Stimulated activated naive CD8-positive, alpha-beta T cell treated with anti-CD3 and anti-CD28 coated beads, Interleukin-15, amount 100 ng/mL, for 72 hours (primary cell): ENCODE measurements at regions not wholly inside any gene's neighbourhood (a gene's known extent, or its start where the extent isn't known, plus 50 kb on each side); places are given as distances from the start of the nearest gene placed in this dataset.
A peak's percentile ranks its signal among the peaks of the same experiment; 100 is the strongest.

Experiments
- ATAC-seq: fragments of 150-1000 bp; cut with Tn5 transposase; 2 replicates; pipeline ENCODE4 v1.10.0; 2021; ENCODE audit warnings: mild to moderate bottlenecking, moderate library complexity
- DNase-seq, 2 donors: peaks; one replicate each; pipeline ENCODE4 v3.0.0; 2021 to 2022
- H3K27ac Mint-ChIP-seq, 2 donors: one replicate each; pipeline ENCODE4 v1.8.0; 2022; ENCODE audit warnings: mild to moderate bottlenecking in 2 of 2, mixed read lengths in 2 of 2, moderate library complexity in 2 of 2
- H3K27me3 Mint-ChIP-seq: one replicate; pipeline ENCODE4 v1.8.0; 2022; ENCODE audit warnings: mixed read lengths
- H3K4me1 Mint-ChIP-seq: one replicate; pipeline ENCODE4 v1.8.0; 2022; ENCODE audit warnings: mild to moderate bottlenecking, mixed read lengths
- H3K4me3 Mint-ChIP-seq, 2 donors: one replicate each; pipeline ENCODE4 v1.8.0; 2022; ENCODE audit warnings: mild to moderate bottlenecking in 2 of 2, mixed read lengths in 2 of 2, moderate library complexity in 1 of 2
- H3K9me3 Mint-ChIP-seq, 2 donors: one replicate each; pipeline ENCODE4 v1.8.0; 2022; ENCODE audit warnings: mixed read lengths in 2 of 2

GRCh38 chr18:24935008-24935407, 417.0 kb downstream of the ZNF521 start:
- no peaks in the 10 kb centered on the region for H3K4me1 Mint-ChIP-seq
- no peak overlapping the region for H3K4me3 Mint-ChIP-seq
- H3K9me3 Mint-ChIP-seq, result no peaks in the 10 kb centered on the region
- no peak overlapping the region for H3K27ac Mint-ChIP-seq
- ATAC-seq (no peak), DNase-seq (no peak)
- no peaks in the 10 kb centered on the region for H3K27me3 Mint-ChIP-seq

GRCh38 chr18:24935896-24936295, 416.1 kb downstream of the ZNF521 start:
- Mint-ChIP-seq H3K27me3 (no peaks in the 10 kb centered on the region), H3K27ac (no peak overlapping the region), H3K4me3 (no peak overlapping the region), H3K9me3 (no peaks in the 10 kb centered on the region), H3K4me1 (no peaks in the 10 kb centered on the region)
- DNase-seq (no peak), ATAC-seq (no peak)

GRCh38 chr18:24936691-24937090, 415.3 kb downstream of the ZNF521 start:
- Mint-ChIP-seq H3K27ac (no peak overlapping the region), H3K4me3 (no peak overlapping the region), H3K9me3 (no peaks in the 10 kb centered on the region), H3K4me1 (no peaks in the 10 kb centered on the region), H3K27me3 (no peaks in the 10 kb centered on the region)
- DNase-seq (no peak), ATAC-seq (no peak)

- DNase-seq (no peak), ATAC-seq (no peak)
- H3K27ac Mint-ChIP-seq, result no peak overlapping the region
- no peaks in the 10 kb centered on the region for H3K9me3 Mint-ChIP-seq
- no peaks in the 10 kb centered on the region for H3K4me1 Mint-ChIP-seq
- H3K27me3 Mint-ChIP-seq, result no peaks in the 10 kb centered on the region
- H3K4me3 Mint-ChIP-seq, result no peak overlapping the region
Observed at GRCh38 chr18:24937639-24938275, 414.2 kb downstream of the ZNF521 start.

- no peak for DNase-seq
- Mint-ChIP-seq H3K4me1 (no peaks in the 10 kb centered on the region), H3K27me3 (no peaks in the 10 kb centered on the region)
Observed at GRCh38 chr18:24940416-24940815, 411.6 kb downstream of the ZNF521 start.

GRCh38 chr18:24941174-24941951, 410.6 kb downstream of the ZNF521 start:
- no peaks in the 10 kb centered on the region for H3K4me1 Mint-ChIP-seq
- H3K9me3 Mint-ChIP-seq, result no peaks in the 10 kb centered on the region
- no peak overlapping the region for H3K4me3 Mint-ChIP-seq
- ATAC-seq, result no peak
- H3K27me3 Mint-ChIP-seq, result no peaks in the 10 kb centered on the region
- H3K27ac Mint-ChIP-seq, result no peak overlapping the region
- no peak for DNase-seq

More at GRCh38 chr18:24940416-24940815, 411.6 kb downstream of the ZNF521 start:
- no peak for ATAC-seq
- H3K4me3 Mint-ChIP-seq, result no peak overlapping the region
- no peaks in the 10 kb centered on the region for H3K9me3 Mint-ChIP-seq
- H3K27ac Mint-ChIP-seq, result no peak overlapping the region

- Mint-ChIP-seq H3K27me3 (no peaks in the 10 kb centered on the region), H3K9me3 (no peaks in the 10 kb centered on the region), H3K4me3 (no peak overlapping the region), H3K27ac (no peak overlapping the region), H3K4me1 (no peaks in the 10 kb centered on the region)
- no peak for ATAC-seq
- DNase-seq, result no peak
Observed at GRCh38 chr18:24942144-24942543, 409.8 kb downstream of the ZNF521 start.

- H3K27ac Mint-ChIP-seq, result no peak overlapping the region
- no peaks in the 10 kb centered on the region for H3K4me1 Mint-ChIP-seq
- ATAC-seq (no peak), DNase-seq (no peak)
- no peak overlapping the region for H3K4me3 Mint-ChIP-seq
- no peaks in the 10 kb centered on the region for H3K9me3 Mint-ChIP-seq
- no peaks in the 10 kb centered on the region for H3K27me3 Mint-ChIP-seq
Observed at GRCh38 chr18:24947521-24948305, 404.3 kb downstream of the ZNF521 start.

- DNase-seq (no peak), ATAC-seq (no peak)
- H3K4me1 Mint-ChIP-seq, result no peaks in the 10 kb centered on the region
- no peaks in the 10 kb centered on the region for H3K27me3 Mint-ChIP-seq
- H3K9me3 Mint-ChIP-seq, result no peaks in the 10 kb centered on the region
- H3K4me3 Mint-ChIP-seq, result no peak overlapping the region
- no peak overlapping the region for H3K27ac Mint-ChIP-seq
Observed at GRCh38 chr18:24949908-24950307, 402.1 kb downstream of the ZNF521 start.

GRCh38 chr18:24954341-24954740, 397.6 kb downstream of the ZNF521 start:
- no peak for ATAC-seq
- Mint-ChIP-seq H3K27me3 (no peaks in the 10 kb centered on the region), H3K27ac (peak overlapping the region in 1 of 2 donors; percentile 17), H3K4me1 (no peaks in the 10 kb centered on the region), H3K4me3 (no peak overlapping the region), H3K9me3 (no peaks in the 10 kb centered on the region)
- DNase-seq, result no peak

GRCh38 chr18:24958001-24958400, 394.0 kb downstream of the ZNF521 start:
- H3K27ac Mint-ChIP-seq, result no peak overlapping the region
- H3K9me3 Mint-ChIP-seq, result peaks cover 0 to 7% of the 10 kb centered on the region in 2 donors
- H3K4me1 Mint-ChIP-seq, result no peaks in the 10 kb centered on the region
- DNase-seq (no peak), ATAC-seq (no peak)
- H3K4me3 Mint-ChIP-seq, result no peak overlapping the region
- no peaks in the 10 kb centered on the region for H3K27me3 Mint-ChIP-seq

GRCh38 chr18:24959051-24959476, 392.9 kb downstream of the ZNF521 start:
- H3K4me3 Mint-ChIP-seq, result no peak overlapping the region
- no peaks in the 10 kb centered on the region for H3K27me3 Mint-ChIP-seq
- no peak for ATAC-seq
- peaks cover 0 to 7% of the 10 kb centered on the region in 2 donors for H3K9me3 Mint-ChIP-seq
- DNase-seq, result no peak
- H3K27ac Mint-ChIP-seq, result no peak overlapping the region
- H3K4me1 Mint-ChIP-seq, result no peaks in the 10 kb centered on the region

GRCh38 chr18:24964216-24964615, 387.8 kb downstream of the ZNF521 start:
- H3K4me1 Mint-ChIP-seq, result no peaks in the 10 kb centered on the region
- no peak overlapping the region for H3K27ac Mint-ChIP-seq
- DNase-seq (no peak), ATAC-seq (no peak)
- no peaks in the 10 kb centered on the region for H3K27me3 Mint-ChIP-seq
- no peak overlapping the region for H3K4me3 Mint-ChIP-seq
- H3K9me3 Mint-ChIP-seq, result peaks cover 5 to 14% of the 10 kb centered on the region in 2 donors

- Mint-ChIP-seq H3K4me3 (no peak overlapping the region), H3K27ac (no peak overlapping the region), H3K9me3 (peaks cover 7 to 15% of the 10 kb centered on the region in 2 donors), H3K27me3 (no peaks in the 10 kb centered on the region), H3K4me1 (no peaks in the 10 kb centered on the region)
- no peak for DNase-seq
- ATAC-seq, result no peak
Observed at GRCh38 chr18:24968238-24968775, 383.7 kb downstream of the ZNF521 start.

GRCh38 chr18:24972577-24972976, 379.4 kb downstream of the ZNF521 start:
- no peak overlapping the region for H3K4me3 Mint-ChIP-seq
- ATAC-seq (no peak), DNase-seq (no peak)
- no peaks in the 10 kb centered on the region for H3K4me1 Mint-ChIP-seq
- H3K27ac Mint-ChIP-seq, result no peak overlapping the region
- no peaks in the 10 kb centered on the region for H3K27me3 Mint-ChIP-seq
- H3K9me3 Mint-ChIP-seq, result peaks cover 3 to 13% of the 10 kb centered on the region in 2 donors

- Mint-ChIP-seq H3K4me3 (no peak overlapping the region), H3K27me3 (peaks cover 10% of the 10 kb centered on the region), H3K4me1 (no peaks in the 10 kb centered on the region), H3K9me3 (peaks cover 0 to 11% of the 10 kb centered on the region in 2 donors), H3K27ac (no peak overlapping the region)
- DNase-seq (no peak), ATAC-seq (no peak)
Observed at GRCh38 chr18:24974431-24974830, 377.5 kb downstream of the ZNF521 start.
